HG03378 (cell line): ENCODE measurements at regions not wholly inside any gene's neighbourhood (a gene's known extent, or its start where the extent isn't known, plus 50 kb on each side); places are given as distances from the start of the nearest gene placed in this dataset.
"Not testable (repeated sequence)": the region's sequence is repeated elsewhere in the genome, so short reads cannot be mapped to it uniquely, and the experiment has no call there.

Experiments
- ATAC-seq: cut with Tn5 transposase; IDR thresholded peaks from one replicate; pipeline ENCODE4 v1.9.1; 2021; ENCODE audit warnings: mild to moderate bottlenecking, moderate library complexity; ENCODE audit not compliant: unreplicated experiment

DNA sequence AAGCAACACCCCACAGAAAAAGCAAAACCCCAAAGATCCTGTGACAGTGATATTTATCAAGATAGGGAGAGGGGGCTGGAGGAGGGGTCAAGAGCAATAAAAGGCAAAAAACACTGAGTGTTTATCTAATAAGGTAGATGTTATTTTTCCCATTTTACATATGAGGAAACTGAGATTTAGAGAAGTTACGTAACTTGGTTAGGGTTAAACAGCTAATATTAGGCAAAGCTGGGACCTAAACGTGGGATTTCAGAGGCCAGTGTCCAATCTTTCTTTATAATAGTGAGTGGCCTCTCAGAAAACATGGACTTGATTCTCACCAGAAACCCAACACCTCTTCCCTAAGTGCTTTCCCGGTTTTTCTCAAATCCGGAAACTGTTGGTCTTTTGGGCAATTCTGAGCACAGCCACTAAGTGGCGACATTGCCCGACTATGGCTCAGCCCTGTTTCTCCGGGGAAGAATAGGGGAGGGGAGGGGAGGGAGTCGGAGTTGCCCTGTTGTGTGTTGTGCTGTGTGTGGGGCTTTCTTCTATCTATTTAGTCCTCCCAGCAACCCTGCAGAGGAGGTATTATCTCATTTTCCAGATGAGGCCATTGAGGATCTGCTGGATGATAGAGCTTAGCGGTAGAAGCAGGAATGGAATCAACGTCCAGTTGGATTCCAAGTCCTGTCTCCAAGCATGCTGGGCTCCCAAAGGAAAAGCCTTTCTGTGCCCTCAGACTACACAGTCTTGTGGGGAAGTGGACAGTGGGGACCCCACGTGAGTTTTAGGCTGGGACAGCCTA lies 58.7 kb upstream of the ETV3 start:
- not testable (repeated sequence) for ATAC-seq

DNA sequence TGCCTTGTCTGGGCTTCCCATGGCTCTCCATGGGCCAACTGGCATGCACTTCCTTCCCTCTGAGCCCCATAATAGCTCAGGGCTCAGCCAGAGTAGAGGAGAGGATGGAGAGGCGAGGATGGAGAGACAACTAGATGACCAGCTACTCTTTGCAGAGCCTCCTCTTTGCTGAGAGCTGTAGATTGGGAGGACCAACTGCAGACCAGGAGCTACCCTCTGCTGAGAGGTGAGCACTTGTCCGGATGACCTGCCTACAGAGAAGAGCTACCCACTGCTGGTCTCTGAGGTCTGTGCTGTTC lies 58.0 kb upstream of the ETV3 start:
- ATAC-seq, result no peak

DNA sequence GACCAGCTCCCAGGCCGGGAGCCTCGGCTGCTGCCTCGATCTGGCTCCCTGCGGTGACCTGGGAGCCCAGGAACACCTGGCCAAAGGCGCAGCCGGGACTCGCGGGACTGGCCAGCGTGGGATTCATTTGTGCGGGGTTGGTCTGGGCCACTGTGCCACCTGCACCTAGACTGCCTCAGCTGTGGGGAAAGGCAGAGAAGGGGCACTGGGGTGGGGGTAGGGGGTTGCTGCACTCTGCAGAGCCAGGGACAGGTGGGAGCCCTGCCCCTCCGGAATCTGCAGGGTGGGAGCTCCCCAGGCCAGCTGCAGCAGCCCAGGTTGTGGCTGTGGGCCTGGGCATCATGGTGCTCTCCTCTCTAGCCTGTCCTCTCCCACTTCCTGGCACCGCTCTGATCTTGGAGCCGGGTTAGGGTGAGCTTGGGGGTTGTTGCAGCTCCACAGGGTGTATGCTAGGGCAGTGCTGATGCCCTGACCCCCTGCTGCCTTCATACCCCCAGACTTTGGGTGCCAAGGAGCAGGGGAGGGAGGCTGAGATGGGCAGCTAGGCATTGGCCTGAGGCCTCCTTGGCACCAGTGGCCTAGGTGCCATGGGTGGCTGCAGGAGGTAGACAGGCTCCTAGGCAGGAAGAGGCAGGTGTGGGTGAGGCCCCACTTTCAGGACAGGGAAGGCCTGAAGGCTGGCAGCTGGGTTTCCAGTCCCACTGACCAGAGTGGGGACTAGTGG lies 57.5 kb upstream of the ETV3 start:
- no peak for ATAC-seq

DNA sequence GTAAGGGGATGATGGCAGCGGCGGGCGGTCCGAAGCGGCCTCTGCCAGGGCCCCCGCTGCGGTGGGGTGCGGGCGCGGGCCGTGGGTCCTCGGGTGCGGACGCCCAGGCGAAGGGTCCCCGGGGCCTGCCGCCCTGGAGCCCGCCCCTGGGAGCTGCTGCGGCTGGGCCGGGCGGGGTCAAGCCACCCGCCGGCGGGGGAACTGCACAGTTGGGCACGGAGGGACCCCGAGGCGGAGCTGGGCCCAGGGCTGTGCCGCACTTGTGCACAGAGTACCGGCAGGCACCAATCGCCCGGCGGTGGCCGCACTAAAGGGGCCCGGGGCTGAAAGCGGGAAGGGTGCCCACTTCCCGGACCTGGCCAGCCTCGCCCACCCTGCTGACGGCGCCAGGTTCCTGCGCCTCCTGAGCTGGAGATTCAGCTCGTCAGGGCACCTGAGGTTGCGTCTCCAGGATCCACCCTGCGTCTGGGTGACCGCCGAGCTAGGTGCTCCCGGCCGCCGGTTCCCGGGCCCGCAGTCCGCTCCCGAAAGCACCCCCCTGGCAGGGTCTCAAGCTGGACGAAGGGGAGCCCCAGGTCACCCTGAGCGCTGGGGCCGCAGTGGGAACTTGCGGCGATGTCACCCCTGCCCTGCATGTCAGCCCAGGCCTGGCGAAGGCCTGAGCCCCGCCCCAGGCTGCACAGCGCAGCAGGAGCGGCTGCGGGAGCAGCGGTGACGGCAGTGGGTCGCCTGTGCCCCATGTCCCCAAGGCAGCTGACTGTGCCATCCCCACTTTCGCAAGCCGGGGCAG lies 56.7 kb upstream of the ETV3 start:
- ATAC-seq, result no peak

DNA sequence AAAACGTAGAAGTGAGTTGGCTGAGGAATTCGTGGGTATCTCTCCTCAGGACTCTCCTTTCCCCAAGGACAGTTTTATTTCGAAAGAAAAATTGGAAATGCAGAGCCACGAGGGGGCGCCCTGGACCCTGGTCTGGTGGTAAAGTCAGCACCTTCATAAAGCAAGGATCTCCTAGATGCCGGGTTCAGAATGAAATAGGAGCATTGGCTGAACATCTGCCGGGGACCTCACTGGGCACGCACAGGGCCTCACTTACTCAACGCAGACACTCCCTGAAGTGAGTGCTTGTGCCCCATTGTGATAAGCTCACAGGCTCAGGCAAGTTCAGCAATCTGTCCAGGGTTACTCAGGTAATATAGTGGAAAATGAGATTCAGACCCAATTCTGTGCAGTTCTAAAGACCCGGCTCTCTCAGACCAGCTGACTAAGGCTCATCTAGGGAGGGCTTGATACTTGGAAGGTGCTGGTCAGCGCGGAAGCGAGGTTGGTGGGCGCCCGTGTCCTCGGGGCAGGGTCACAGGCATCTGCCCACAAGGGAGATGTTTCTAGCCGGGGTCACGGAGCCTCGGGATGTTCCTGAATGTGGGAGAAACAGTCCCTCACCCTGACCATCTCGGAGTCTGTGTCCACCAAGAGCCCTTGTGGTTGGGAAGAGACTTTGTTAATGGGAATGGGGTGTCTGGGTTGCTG lies 55.7 kb upstream of the ETV3 start:
- no peak for ATAC-seq

DNA sequence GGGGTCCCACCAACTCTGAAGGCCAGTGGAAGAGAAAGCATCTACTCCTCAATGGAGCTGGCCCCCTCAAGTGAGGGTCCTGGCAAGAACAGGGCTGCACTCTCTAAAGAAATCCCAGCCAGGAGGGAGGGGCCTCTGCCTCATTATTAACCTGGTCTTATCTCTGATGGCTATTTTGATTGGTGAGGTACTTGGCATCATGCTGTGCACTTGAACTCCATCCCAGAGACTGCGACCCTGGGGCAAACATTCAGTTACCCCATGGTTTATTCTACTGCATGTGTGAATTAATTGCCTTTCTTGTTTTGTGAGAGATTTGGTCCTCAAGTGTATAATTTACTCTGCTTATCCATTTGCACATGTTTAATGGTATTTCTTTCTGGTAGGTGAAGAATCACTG lies 55.0 kb upstream of the ETV3 start:
- ATAC-seq, result no peak

DNA sequence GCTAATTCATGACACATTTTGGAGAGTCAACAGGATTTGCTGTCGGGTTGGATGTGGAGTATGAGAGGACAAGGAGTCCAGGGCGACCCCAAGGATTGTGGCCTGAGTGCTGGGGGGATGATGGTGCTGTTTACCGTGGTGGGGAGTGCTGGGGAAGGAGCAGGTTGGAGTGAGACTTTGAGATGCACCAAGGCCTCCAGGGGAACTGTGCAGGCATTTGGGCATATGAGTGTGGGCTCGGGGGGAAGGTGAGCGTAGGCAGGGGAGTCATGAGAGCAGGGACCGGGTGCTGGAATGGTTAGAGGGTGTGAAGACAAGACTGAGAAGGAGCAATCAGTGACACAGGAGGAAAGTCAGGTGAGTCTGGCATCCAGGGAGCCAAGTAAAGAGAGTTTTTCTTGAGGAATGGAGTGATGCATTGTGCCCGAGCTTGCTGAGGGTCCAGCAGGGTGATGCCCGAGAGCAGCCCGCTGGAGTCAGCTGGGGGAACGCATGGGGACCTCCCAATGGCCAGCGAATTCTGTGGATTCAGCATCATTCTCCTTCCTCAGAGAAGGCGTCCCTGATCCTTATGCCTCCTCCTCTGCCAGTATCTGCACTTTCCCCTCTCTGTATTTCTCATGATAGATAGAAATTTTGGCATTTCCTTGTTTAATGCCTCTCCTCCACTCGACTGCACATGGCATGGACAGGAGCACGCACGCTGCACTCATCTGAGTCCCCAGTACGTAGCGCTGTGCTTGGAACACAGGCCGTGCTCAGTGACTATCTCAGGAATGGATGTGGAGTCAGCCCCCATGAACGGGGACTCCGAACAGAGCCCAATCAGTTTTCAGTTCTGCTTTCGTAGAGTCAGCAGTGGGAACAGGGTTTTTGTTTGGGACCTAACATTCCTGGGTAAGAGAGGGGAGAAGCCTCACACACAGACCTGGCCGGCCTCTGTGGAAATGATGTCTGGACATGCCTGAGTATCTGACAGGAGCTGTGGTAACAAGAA lies 52.1 kb upstream of the ETV3 start:
- ATAC-seq, result no peak

DNA sequence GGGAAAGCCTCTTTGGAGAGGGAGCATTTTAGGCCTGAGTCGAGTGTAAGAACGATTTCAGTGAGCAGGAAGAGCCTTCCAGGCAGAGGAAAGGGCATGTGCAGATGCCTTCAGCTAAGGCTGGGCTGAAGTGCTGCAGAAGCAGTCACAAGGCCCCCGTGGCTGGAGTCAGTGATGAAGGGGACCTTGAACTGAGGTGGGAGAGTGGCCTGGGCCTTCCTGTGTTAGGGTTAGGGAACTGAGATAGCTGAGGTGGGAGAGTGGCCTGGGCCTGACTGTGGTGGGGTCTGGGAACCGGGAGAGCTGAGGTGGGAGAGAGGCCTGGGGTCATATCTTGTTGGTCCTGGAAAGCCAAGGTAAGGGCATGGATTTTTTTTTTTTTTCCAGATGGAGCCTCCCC lies 50.9 kb upstream of the ETV3 start:
- no peak for ATAC-seq
